ENCODE measurements at regions not wholly inside any gene's neighbourhood (a gene's known extent, or its start where the extent isn't known, plus 50 kb on each side); places are given as distances from the start of the nearest gene placed in this dataset.

DNA sequence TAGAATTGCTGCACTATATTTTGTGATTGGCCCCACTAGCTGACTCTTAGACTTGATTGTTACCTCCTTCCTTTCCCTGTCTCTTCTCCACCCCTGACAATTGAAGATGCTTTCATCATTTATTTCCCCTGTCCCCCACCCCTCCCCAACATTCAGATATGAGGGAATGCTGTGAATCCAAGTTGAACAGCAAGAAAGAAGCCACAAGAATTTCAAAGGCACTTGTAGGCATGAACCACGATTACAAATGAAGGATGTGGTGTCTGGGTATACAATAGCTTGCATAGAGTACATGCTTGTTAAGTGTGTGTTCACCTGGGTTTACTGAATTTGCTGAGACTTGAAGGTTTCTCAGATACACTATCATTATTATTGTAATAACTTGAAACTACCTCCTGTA is 78.3 kb upstream of the TRIO start:
- DNase-seq (ENCODE audit: low spot score): no peak
- Histone ChIP-seq H3K27ac (ENCODE audit: low read depth in 1 of 2, low read length in 2 of 2) (no peak overlapping the region), H3K27me3 (ENCODE audit: control insufficient read depth in 4 of 4, insufficient read depth in 4 of 4, low read length in 3 of 4) (peaks cover 0 to 3% (median 0%) of the 10 kb centered on the region in 4 donors), H3K36me3 (ENCODE audit: control insufficient read depth in 4 of 4, insufficient read depth in 3 of 4, low read depth in 1 of 4, low read length in 3 of 4) (no peaks in the 10 kb centered on the region), H3K9me3 (ENCODE audit: control insufficient read depth in 4 of 4, low read length in 3 of 4) (no peaks in the 10 kb centered on the region), H3K9ac (ENCODE audit: low read depth in 1 of 2, low read length in 2 of 2) (no peak overlapping the region), H3K4me3 (ENCODE audit: low read depth in 1 of 3, low read length in 3 of 3) (no peak overlapping the region), H3K4me1 (ENCODE audit: control insufficient read depth in 4 of 4, insufficient read depth in 4 of 4, low read length in 3 of 4) (no peaks in the 10 kb centered on the region)
- TF ChIP-seq, protein P1, sequence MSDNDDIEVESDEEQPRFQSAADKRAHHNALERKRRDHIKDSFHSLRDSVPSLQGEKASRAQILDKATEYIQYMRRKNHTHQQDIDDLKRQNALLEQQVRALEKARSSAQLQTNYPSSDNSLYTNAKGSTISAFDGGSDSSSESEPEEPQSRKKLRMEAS (IDR thresholded peaks at IDR 0.05): no peak
- TF ChIP-seq EGR1 (IDR thresholded peaks at IDR 0.05; ENCODE audit: low read depth in 2 of 2): no peak
- TF ChIP-seq FOXA2 (IDR thresholded peaks at IDR 0.05): no peak
- TF ChIP-seq, protein P2, sequence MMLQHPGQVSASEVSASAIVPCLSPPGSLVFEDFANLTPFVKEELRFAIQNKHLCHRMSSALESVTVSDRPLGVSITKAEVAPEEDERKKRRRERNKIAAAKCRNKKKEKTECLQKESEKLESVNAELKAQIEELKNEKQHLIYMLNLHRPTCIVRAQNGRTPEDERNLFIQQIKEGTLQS (IDR thresholded peaks at IDR 0.05): no peak
- no peak for TF ChIP-seq FOXA1 (IDR thresholded peaks at IDR 0.05)
- TF ChIP-seq YY1 (IDR thresholded peaks at IDR 0.05): no peak
- 51% methylated on average over 1 of the region's 1 CpG for WGBS

DNA sequence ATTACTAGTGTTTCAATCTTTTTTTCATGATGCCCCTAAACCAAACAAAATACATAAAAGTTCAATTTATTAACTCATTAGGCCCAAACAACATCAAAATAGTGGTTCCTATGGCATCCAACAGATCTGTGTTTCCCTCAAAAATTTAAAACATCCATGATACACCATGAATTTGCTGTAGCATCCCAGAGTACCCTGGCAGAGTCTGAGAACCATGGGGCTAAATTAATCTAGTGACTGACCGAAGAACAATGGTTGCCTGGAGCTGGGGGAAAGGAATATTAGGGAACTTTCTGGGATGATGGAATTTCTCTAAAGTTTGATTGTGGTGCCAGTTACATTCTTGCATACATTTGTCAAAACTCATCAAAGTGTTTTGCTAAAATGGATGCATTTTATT is 79.5 kb upstream of the TRIO start:
- Histone ChIP-seq H3K27ac (ENCODE audit: low read depth in 1 of 2, low read length in 2 of 2) (no peak overlapping the region), H3K9ac (ENCODE audit: low read depth in 1 of 2, low read length in 2 of 2) (no peak overlapping the region), H3K4me1 (ENCODE audit: control insufficient read depth in 4 of 4, insufficient read depth in 4 of 4, low read length in 3 of 4) (no peaks in the 10 kb centered on the region), H3K9me3 (ENCODE audit: control insufficient read depth in 4 of 4, low read length in 3 of 4) (no peaks in the 10 kb centered on the region), H3K4me3 (ENCODE audit: low read depth in 1 of 3, low read length in 3 of 3) (no peak overlapping the region), H3K27me3 (ENCODE audit: control insufficient read depth in 4 of 4, insufficient read depth in 4 of 4, low read length in 3 of 4) (peaks cover 0 to 3% (median 0%) of the 10 kb centered on the region in 4 donors), H3K36me3 (ENCODE audit: control insufficient read depth in 4 of 4, insufficient read depth in 3 of 4, low read depth in 1 of 4, low read length in 3 of 4) (no peaks in the 10 kb centered on the region)
- TF ChIP-seq, protein P3, sequence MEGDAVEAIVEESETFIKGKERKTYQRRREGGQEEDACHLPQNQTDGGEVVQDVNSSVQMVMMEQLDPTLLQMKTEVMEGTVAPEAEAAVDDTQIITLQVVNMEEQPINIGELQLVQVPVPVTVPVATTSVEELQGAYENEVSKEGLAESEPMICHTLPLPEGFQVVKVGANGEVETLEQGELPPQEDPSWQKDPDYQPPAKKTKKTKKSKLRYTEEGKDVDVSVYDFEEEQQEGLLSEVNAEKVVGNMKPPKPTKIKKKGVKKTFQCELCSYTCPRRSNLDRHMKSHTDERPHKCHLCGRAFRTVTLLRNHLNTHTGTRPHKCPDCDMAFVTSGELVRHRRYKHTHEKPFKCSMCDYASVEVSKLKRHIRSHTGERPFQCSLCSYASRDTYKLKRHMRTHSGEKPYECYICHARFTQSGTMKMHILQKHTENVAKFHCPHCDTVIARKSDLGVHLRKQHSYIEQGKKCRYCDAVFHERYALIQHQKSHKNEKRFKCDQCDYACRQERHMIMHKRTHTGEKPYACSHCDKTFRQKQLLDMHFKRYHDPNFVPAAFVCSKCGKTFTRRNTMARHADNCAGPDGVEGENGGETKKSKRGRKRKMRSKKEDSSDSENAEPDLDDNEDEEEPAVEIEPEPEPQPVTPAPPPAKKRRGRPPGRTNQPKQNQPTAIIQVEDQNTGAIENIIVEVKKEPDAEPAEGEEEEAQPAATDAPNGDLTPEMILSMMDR (IDR thresholded peaks at IDR 0.05; ENCODE audit: low read depth, low read length, missing input control): no peak
- DNase-seq (ENCODE audit: low spot score): no peak
- 93% methylated on average over 1 of the region's 1 CpG for WGBS

DNA sequence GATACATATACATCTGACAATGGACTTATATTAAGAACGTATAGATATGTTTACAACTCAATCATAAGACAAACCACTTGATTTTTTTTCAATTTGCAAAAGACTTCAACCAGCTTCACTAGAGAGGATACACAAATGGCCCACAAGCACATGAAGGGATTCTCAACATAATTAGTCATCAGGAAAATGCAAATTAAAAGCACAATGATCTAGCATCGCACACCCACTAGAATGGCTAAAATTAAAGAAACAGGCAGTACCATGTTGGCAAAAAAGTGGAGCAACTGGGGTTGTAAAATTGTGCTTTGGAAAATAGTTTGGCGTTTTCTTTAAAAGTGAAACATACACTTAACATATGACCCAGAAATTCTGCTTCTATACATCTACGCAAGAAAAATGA is 80.0 kb upstream of the TRIO start:
- 77% methylated on average over 4 of the region's 4 CpGs for WGBS
- Histone ChIP-seq H3K9ac (ENCODE audit: low read depth in 1 of 2, low read length in 2 of 2) (no peak overlapping the region), H3K4me1 (ENCODE audit: control insufficient read depth in 4 of 4, insufficient read depth in 4 of 4, low read length in 3 of 4) (no peaks in the 10 kb centered on the region), H3K27ac (ENCODE audit: low read depth in 1 of 2, low read length in 2 of 2) (no peak overlapping the region), H3K4me3 (ENCODE audit: low read depth in 1 of 3, low read length in 3 of 3) (no peak overlapping the region), H3K27me3 (ENCODE audit: control insufficient read depth in 4 of 4, insufficient read depth in 4 of 4, low read length in 3 of 4) (peaks cover 0 to 3% (median 0%) of the 10 kb centered on the region in 4 donors), H3K9me3 (ENCODE audit: control insufficient read depth in 4 of 4, low read length in 3 of 4) (no peaks in the 10 kb centered on the region), H3K36me3 (ENCODE audit: control insufficient read depth in 4 of 4, insufficient read depth in 3 of 4, low read depth in 1 of 4, low read length in 3 of 4) (no peaks in the 10 kb centered on the region)
- no peak for DNase-seq (ENCODE audit: low spot score)
- TF ChIP-seq EGR1 (IDR thresholded peaks at IDR 0.05; ENCODE audit: low read depth in 2 of 2) (no peak), FOXA2 (IDR thresholded peaks at IDR 0.05) (no peak), RAD21 (IDR thresholded peaks at IDR 0.05) (no peak), TAF1 (conservative IDR thresholded peaks at IDR 0.05) (no peak), RXRA (IDR thresholded peaks at IDR 0.05) (no peak), NR2F2 (IDR thresholded peaks at IDR 0.05) (no peak), YY1 (IDR thresholded peaks at IDR 0.05) (no peak), HNF4A (conservative IDR thresholded peaks at IDR 0.05) (no peak), FOXA1 (IDR thresholded peaks at IDR 0.05) (no peak), SP1 (IDR thresholded peaks at IDR 0.05) (no peak), JUND (IDR thresholded peaks at IDR 0.05) (no peak), GABPA (IDR thresholded peaks at IDR 0.05 in 1 of 2, conservative IDR thresholded peaks at IDR 0.05 in 1 of 2) (no peak)
- TF ChIP-seq, protein P3 (IDR thresholded peaks at IDR 0.05; ENCODE audit: low read depth, low read length, missing input control): no peak
- TF ChIP-seq, protein P4, sequence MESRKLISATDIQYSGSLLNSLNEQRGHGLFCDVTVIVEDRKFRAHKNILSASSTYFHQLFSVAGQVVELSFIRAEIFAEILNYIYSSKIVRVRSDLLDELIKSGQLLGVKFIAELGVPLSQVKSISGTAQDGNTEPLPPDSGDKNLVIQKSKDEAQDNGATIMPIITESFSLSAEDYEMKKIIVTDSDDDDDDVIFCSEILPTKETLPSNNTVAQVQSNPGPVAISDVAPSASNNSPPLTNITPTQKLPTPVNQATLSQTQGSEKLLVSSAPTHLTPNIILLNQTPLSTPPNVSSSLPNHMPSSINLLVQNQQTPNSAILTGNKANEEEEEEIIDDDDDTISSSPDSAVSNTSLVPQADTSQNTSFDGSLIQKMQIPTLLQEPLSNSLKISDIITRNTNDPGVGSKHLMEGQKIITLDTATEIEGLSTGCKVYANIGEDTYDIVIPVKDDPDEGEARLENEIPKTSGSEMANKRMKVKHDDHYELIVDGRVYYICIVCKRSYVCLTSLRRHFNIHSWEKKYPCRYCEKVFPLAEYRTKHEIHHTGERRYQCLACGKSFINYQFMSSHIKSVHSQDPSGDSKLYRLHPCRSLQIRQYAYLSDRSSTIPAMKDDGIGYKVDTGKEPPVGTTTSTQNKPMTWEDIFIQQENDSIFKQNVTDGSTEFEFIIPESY (IDR thresholded peaks at IDR 0.05): no peak
- TF ChIP-seq, protein P5, sequence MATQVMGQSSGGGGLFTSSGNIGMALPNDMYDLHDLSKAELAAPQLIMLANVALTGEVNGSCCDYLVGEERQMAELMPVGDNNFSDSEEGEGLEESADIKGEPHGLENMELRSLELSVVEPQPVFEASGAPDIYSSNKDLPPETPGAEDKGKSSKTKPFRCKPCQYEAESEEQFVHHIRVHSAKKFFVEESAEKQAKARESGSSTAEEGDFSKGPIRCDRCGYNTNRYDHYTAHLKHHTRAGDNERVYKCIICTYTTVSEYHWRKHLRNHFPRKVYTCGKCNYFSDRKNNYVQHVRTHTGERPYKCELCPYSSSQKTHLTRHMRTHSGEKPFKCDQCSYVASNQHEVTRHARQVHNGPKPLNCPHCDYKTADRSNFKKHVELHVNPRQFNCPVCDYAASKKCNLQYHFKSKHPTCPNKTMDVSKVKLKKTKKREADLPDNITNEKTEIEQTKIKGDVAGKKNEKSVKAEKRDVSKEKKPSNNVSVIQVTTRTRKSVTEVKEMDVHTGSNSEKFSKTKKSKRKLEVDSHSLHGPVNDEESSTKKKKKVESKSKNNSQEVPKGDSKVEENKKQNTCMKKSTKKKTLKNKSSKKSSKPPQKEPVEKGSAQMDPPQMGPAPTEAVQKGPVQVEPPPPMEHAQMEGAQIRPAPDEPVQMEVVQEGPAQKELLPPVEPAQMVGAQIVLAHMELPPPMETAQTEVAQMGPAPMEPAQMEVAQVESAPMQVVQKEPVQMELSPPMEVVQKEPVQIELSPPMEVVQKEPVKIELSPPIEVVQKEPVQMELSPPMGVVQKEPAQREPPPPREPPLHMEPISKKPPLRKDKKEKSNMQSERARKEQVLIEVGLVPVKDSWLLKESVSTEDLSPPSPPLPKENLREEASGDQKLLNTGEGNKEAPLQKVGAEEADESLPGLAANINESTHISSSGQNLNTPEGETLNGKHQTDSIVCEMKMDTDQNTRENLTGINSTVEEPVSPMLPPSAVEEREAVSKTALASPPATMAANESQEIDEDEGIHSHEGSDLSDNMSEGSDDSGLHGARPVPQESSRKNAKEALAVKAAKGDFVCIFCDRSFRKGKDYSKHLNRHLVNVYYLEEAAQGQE (IDR thresholded peaks at IDR 0.05): no peak
- TF ChIP-seq, protein P2 (IDR thresholded peaks at IDR 0.05): no peak
- TF ChIP-seq, protein P1 (IDR thresholded peaks at IDR 0.05): no peak
